HUES48 (cell line): ENCODE measurements at regions not wholly inside any gene's neighbourhood (a gene's known extent, or its start where the extent isn't known, plus 50 kb on each side); places are given as distances from the start of the nearest gene placed in this dataset.

Source experiments
- H3K27ac ChIP-seq: one replicate; pipeline ENCODE4 v1.7.0; 2013; ENCODE audit warnings: low read depth, low read length, inconsistent platforms
- H3K27me3 ChIP-seq: 2 replicates; pipeline ENCODE4 v1.6.1; 2013; ENCODE audit warnings: mild to moderate bottlenecking, low read length; ENCODE audit not compliant: control insufficient read depth, insufficient read depth
- H3K36me3 ChIP-seq: 2 replicates; pipeline ENCODE4 v1.6.1; 2013; ENCODE audit warnings: low read length; ENCODE audit not compliant: control insufficient read depth, insufficient read depth
- H3K4me1 ChIP-seq: 2 replicates; pipeline ENCODE4 v1.6.1; 2013; ENCODE audit warnings: mild to moderate bottlenecking, low read length; ENCODE audit not compliant: control insufficient read depth, insufficient read depth
- H3K4me3 ChIP-seq: 2 replicates; pipeline ENCODE4 v1.5.1; 2013; ENCODE audit warnings: mild to moderate bottlenecking, low read depth, low read length
- H3K9ac ChIP-seq: 2 replicates; pipeline ENCODE4 v1.6.1; 2013; ENCODE audit warnings: mild to moderate bottlenecking, low read depth, low read length, moderate library complexity
- H3K9me3 ChIP-seq: 2 replicates; pipeline ENCODE4 v1.6.1; 2013; ENCODE audit warnings: low read length; ENCODE audit not compliant: control insufficient read depth, insufficient read depth

DNA sequence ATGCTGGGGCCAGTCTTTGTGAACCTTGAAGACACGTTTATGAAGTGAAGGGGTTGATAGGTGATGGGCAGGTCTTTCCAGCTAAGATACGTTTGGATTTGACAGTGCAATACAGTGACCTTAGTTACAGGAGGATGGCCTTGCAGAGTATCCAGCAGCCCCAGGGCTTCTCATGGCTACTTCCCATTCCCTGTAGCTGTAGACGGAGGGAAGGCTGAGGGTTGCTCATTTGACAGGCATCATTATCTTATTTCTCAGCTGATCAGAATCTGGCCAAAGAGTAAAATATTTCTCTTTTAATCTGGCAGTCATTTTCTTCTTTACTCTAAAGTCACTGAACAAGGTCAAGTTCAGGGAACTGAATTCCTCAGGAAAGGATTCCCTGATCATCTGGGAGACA, 85.1 kb upstream of the RMDN2 start:
- H3K9me3 ChIP-seq = no peaks in the 10 kb centered on the region
- no peaks in the 10 kb centered on the region for H3K36me3 ChIP-seq
- peaks cover 12% of the 10 kb centered on the region for H3K4me1 ChIP-seq
- H3K27ac ChIP-seq = no peak overlapping the region
- no peak overlapping the region for H3K4me3 ChIP-seq
- H3K27me3 ChIP-seq = no peaks in the 10 kb centered on the region
- H3K9ac ChIP-seq = no peak overlapping the region

DNA sequence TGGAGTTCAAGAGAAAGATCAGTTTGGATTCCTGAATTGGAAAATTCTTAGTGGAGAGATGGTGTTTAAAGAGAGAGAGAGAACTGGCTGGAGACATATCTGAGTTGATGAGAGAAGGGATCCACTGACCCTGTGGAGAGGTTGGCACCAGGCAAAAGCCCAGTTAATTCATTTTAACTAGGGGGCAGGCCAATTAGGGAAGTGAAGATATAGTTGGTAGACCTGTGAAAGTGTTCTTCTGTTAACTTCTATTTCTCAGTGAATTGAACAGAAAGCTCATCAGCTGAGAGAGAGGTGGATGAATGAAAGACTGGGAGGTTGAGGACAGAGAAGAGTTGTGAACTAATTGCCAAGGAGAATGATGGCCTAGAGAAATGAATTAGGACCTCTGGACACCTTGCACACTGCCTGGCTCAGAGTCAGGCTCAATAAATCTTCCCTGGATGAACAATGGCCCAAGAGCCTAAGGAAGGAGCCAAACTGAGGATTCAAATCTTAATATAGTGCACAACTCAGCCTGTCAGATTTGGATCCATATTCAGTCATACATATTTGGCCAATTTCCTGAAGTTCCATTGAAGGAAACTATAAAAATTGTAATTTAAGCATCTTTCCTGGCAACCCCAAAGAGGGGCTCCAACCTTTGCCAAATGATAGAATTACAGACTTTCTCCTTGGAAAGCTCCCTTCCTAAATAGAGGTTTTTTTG, 82.2 kb upstream of the RMDN2 start:
- H3K9ac ChIP-seq = no peak overlapping the region
- no peaks in the 10 kb centered on the region for H3K27me3 ChIP-seq
- no peaks in the 10 kb centered on the region for H3K9me3 ChIP-seq
- peaks cover 12% of the 10 kb centered on the region for H3K4me1 ChIP-seq
- no peaks in the 10 kb centered on the region for H3K36me3 ChIP-seq
- no peak overlapping the region for H3K4me3 ChIP-seq
- H3K27ac ChIP-seq = peak overlapping the region; percentile 38

DNA sequence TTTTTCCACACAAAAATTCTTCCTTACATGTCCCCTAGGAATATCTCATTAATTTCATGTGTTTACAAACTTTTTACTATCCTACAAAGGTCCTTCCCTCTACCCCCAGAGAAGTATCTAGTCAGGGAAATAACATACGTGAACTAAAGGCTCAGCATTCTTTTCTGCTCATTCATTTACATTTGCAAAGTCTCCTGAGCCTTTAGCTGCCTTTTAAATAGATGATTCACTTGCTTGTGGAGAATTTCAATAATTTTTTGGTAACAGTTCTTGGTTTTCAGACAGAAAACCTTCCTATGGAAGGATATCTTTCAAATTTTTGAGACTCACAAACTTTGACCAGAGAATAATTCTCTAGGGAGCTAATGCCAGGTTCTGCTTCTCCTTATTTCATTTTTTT, 81.5 kb upstream of the RMDN2 start:
- Histone ChIP-seq H3K27ac (peak overlapping the region; percentile 38), H3K36me3 (no peaks in the 10 kb centered on the region), H3K9ac (no peak overlapping the region), H3K9me3 (no peaks in the 10 kb centered on the region), H3K4me3 (no peak overlapping the region), H3K27me3 (no peaks in the 10 kb centered on the region), H3K4me1 (peaks cover 12% of the 10 kb centered on the region)

DNA sequence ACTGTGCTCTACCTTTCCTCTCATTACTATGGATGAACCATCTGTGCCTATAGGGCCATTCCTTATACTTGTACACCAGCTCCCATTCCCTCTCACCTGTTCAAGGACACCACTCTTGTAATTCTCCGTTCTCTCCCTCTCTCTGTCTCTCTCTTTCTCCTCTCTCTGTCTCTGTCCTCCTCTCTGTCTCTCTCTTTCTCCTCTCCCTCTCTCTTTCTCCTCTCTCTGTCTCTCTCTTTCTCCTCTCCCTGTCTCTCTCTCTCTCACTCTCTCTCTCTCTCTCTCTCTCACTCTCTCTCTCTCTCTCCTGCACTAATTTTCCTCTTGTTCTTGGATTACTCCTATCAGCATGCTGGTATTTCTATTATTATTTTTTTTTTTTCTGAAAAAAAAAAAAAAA, 78.9 kb upstream of the RMDN2 start:
- Histone ChIP-seq H3K9ac (no peak overlapping the region), H3K4me3 (no peak overlapping the region), H3K27me3 (no peaks in the 10 kb centered on the region), H3K9me3 (no peaks in the 10 kb centered on the region), H3K27ac (no peak overlapping the region), H3K4me1 (peaks cover 12% of the 10 kb centered on the region), H3K36me3 (no peaks in the 10 kb centered on the region)

DNA sequence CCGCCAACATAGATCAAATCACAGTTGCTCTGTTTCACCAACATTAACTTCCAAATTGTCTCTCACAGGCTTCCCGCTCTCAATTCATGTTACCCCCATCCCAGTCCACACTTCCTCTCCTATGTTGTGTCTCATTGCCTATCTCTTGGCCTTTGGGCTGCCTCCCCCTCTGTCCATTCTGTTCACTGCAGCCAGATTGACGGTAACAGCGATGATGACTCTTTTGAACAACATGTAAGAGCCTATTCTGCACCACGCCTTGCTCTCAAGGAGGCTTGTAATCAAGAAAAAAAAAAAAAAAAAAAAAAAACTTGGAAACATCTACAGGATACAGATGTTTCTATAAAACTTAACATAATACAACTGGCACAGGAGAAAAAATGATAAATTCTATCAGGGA, 77.3 kb upstream of the RMDN2 start:
- no peak overlapping the region for H3K27ac ChIP-seq
- no peak overlapping the region for H3K9ac ChIP-seq
- H3K9me3 ChIP-seq = no peaks in the 10 kb centered on the region
- H3K27me3 ChIP-seq = no peaks in the 10 kb centered on the region
- H3K36me3 ChIP-seq = no peaks in the 10 kb centered on the region
- H3K4me1 ChIP-seq = peaks cover 12% of the 10 kb centered on the region
- H3K4me3 ChIP-seq = no peak overlapping the region

DNA sequence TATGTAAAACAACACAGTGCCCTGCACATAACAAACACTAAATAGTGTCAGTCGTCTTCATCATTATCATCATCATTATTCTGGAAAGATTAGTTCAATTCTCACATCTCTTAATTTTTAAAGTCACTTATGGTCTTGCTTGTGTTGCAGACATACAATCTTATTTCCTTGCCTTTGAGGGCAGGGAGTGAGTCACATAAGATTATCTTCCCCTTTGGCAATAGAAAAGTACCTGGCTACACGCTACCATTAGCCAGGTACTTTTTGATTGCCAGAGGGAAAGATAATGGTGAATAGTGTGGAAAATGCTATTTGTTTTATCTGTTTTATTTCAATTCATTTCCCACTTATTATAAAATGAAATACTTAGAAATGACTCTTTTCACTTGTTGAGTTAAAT, 76.6 kb upstream of the RMDN2 start:
- Histone ChIP-seq H3K4me1 (peaks cover 7% of the 10 kb centered on the region), H3K27ac (no peak overlapping the region), H3K9me3 (no peaks in the 10 kb centered on the region), H3K27me3 (no peaks in the 10 kb centered on the region), H3K36me3 (no peaks in the 10 kb centered on the region), H3K4me3 (no peak overlapping the region), H3K9ac (no peak overlapping the region)

DNA sequence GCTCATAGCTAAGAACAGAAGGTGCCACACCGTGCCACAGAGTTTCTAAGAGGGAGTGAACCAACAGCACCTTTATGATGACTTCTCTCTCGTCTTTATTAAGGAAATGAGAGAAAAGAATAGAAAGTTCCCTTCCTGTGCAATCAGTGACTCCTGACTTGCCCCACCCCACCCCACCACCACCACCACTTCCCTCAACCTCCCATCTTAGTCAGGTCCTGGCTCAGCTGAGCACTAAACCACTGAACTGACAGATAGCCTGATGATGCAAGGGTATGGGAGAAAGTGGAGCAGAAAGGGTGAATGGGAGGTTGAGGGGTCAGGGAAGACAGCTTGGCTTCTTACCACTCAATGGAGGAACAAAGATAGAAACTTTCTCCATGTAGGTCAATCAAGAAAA, 75.2 kb upstream of the RMDN2 start:
- H3K9ac ChIP-seq = no peak overlapping the region
- no peaks in the 10 kb centered on the region for H3K4me1 ChIP-seq
- H3K36me3 ChIP-seq = no peaks in the 10 kb centered on the region
- no peaks in the 10 kb centered on the region for H3K9me3 ChIP-seq
- no peak overlapping the region for H3K27ac ChIP-seq
- no peak overlapping the region for H3K4me3 ChIP-seq
- H3K27me3 ChIP-seq = no peaks in the 10 kb centered on the region

DNA sequence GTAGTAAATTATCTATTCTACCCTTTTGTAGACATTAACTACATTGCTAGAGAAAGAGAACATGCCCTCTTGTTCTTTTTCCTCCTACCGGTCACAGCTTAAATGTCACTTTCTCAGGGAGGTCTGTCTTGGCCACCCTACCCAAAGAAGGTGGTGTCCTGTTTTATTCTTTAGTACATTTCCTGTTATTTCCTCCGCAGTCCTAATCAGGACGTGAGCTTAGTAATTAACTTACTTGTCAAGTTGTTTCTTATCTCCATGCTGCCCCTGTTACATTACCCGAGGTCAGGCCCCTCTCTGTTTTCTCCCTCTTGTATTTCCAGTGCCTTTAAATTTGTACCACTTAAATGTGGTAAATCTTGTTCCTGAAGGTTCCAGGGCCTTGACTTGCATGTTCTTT, 73.7 kb upstream of the RMDN2 start:
- no peak overlapping the region for H3K27ac ChIP-seq
- H3K4me3 ChIP-seq = no peak overlapping the region
- H3K4me1 ChIP-seq = no peaks in the 10 kb centered on the region
- H3K9me3 ChIP-seq = no peaks in the 10 kb centered on the region
- no peaks in the 10 kb centered on the region for H3K36me3 ChIP-seq
- no peak overlapping the region for H3K9ac ChIP-seq
- no peaks in the 10 kb centered on the region for H3K27me3 ChIP-seq

DNA sequence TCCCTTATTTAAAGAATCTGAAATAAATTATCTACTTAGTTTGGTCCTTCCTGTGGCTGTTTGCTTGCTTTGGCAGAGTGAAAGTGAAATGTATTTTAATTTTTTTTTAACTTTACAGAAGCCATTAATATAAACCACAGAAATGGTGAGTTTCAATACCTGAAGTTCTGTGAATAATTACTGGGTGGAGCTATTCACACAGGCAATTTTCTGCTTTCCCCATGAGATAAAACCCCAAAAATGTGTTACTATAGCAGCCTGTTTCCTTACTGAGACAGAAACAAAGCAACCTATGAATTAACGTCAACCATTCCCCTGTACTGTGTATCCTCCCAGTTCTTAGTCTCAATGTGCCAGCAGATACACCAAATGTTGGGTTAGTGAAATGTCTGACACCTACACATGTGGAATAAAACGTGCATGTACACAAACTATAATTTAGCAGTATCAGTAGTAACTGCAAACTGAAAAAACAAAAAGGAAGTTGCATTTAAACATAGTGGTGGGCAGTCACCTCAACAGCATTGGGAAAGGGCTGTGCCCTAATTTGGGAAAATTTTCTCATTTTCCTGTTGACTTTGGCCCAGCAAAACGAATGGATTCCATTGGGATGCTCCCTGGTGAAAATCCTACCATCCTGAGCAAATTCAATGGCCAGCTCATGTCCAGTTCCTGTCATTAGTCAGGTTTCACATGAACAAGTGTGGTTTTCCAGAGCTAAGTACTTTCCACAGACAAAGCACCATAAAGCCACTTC, 73.1 kb upstream of the RMDN2 start:
- H3K27me3 ChIP-seq = no peaks in the 10 kb centered on the region
- no peak overlapping the region for H3K9ac ChIP-seq
- H3K4me1 ChIP-seq = no peaks in the 10 kb centered on the region
- H3K27ac ChIP-seq = no peak overlapping the region
- no peak overlapping the region for H3K4me3 ChIP-seq
- no peaks in the 10 kb centered on the region for H3K9me3 ChIP-seq
- no peaks in the 10 kb centered on the region for H3K36me3 ChIP-seq

DNA sequence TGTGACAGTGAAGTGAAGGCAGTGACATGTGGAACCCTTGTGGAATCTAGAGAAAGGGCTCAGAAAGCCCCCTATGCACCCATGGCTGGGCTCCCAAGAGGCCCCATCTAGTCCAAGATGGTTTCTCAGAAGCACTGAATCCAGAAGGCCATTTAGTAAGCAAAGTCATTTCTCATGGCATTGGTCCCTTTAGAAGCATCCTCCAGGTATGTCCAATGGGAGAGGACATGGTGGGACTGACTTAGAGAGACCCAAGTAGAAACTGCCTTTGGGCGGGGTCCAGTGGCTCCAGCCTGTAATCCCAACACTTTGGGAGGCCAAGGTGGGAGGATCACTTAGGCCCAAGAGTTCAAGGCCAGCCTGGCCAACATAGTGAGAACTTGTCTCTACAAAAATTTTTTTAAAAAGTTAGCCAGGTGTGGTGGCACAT, 72.5 kb upstream of the RMDN2 start:
- no peaks in the 10 kb centered on the region for H3K9me3 ChIP-seq
- H3K36me3 ChIP-seq = no peaks in the 10 kb centered on the region
- H3K4me1 ChIP-seq = no peaks in the 10 kb centered on the region
- H3K27ac ChIP-seq = no peak overlapping the region
- no peak overlapping the region for H3K9ac ChIP-seq
- no peaks in the 10 kb centered on the region for H3K27me3 ChIP-seq
- no peak overlapping the region for H3K4me3 ChIP-seq

DNA sequence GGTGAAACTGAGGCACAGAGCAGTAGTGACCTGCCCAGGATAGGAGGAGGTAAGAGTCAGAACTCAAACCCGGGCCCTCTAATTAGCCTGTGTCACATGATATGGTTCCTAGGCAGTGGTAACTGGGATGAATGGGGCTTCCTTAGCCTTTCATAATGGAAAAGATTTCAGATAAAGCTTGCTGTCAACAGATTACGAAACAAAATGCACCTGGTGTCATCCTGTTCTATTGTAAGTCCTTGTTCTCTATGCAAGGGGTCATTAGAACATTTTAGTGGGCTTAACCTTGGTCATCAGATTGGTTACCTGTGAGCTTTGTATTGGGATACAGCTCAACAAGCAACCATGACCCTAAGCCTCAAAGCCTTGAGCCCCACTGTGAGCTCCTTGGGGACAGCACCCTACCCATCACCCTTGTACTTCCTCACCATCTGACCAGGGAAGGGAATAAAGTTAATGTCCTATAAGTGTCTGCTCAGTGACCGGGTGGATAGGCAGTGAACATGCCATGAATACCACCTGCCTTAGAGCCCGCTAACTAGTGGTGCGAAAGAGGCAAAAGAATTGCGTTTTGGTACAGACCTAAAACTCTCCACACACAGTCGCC, 70.3 kb upstream of the RMDN2 start:
- Histone ChIP-seq H3K27ac (no peak overlapping the region), H3K4me1 (no peaks in the 10 kb centered on the region), H3K9me3 (peaks cover 3% of the 10 kb centered on the region; the same call in 1 of the 2 replicates)

More for the DNA sequence above, 70.3 kb upstream of the RMDN2 start:
- H3K9ac ChIP-seq = no peak overlapping the region
- no peaks in the 10 kb centered on the region for H3K27me3 ChIP-seq
- no peak overlapping the region for H3K4me3 ChIP-seq
- no peaks in the 10 kb centered on the region for H3K36me3 ChIP-seq
